ENCODE measurements at regions not wholly inside any gene's neighbourhood (a gene's known extent, or its start where the extent isn't known, plus 50 kb on each side); places are given as distances from the start of the nearest gene placed in this dataset.

DNA sequence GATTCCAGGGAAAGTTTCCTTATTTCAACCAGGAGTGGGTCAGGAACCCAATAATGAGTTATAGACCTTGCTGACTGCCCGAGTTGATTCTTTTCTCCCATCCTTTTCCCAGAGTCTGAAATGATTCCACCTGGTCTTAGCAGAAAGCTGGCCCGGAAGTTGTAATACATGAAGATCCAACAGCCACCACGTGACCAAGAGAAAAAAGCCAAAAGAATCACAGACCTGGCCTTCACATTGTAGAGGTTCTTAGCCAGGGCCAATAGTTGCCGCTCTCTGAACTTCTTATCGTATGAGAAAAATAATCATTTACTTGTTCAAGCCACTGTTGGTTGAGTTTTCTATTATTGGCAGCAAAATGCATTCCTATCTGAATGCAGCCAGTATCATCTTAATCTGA is 161.2 kb upstream of the HMGA2 start:
- Histone ChIP-seq H3K4me3 (ENCODE audit: insufficient read depth, low read length, poor library complexity, severe bottlenecking) (no peak overlapping the region), H2AFZ (ENCODE audit: low read depth, low read length, severe bottlenecking) (no peak overlapping the region), H4K20me1 (ENCODE audit: low read depth, low read length) (no peaks in the 10 kb centered on the region), H3K27ac (ENCODE audit: low read depth, low read length) (no peak overlapping the region), H3K9ac (ENCODE audit: low read length) (no peak overlapping the region), H3K36me3 (ENCODE audit: low read length) (no peaks in the 10 kb centered on the region), H3F3A (ENCODE audit: insufficient read depth) (no peaks in the 10 kb centered on the region), H3K4me2 (ENCODE audit: low read depth, low read length, poor library complexity, severe bottlenecking) (no peak overlapping the region), H3K9me3 (ENCODE audit: insufficient read depth, low read length) (no peaks in the 10 kb centered on the region), H3K27me3 (ENCODE audit: low read length) (no peaks in the 10 kb centered on the region), H3K9me2 (replicated peaks; ENCODE audit: insufficient read depth, low read length) (no peaks in the 10 kb centered on the region), H3K79me2 (ENCODE audit: insufficient read depth, low read length) (no peaks in the 10 kb centered on the region)
- no peak for TF ChIP-seq CTCF (IDR thresholded peaks at IDR 0.05; ENCODE audit: insufficient read depth, low read length, poor library complexity, severe bottlenecking)

GRCh38 chr12:65663648-65664047 is 160.6 kb upstream of the HMGA2 start:
- Histone ChIP-seq H4K20me1 (ENCODE audit: low read depth, low read length) (no peaks in the 10 kb centered on the region), H3K9me3 (ENCODE audit: insufficient read depth, low read length) (no peaks in the 10 kb centered on the region), H3K4me2 (ENCODE audit: low read depth, low read length, poor library complexity, severe bottlenecking) (no peak overlapping the region), H3K79me2 (ENCODE audit: insufficient read depth, low read length) (no peaks in the 10 kb centered on the region), H3K4me3 (ENCODE audit: insufficient read depth, low read length, poor library complexity, severe bottlenecking) (no peak overlapping the region), H3K36me3 (ENCODE audit: low read length) (no peaks in the 10 kb centered on the region), H3F3A (ENCODE audit: insufficient read depth) (no peaks in the 10 kb centered on the region), H3K27ac (ENCODE audit: low read depth, low read length) (no peak overlapping the region), H2AFZ (ENCODE audit: low read depth, low read length, severe bottlenecking) (no peak overlapping the region), H3K9ac (ENCODE audit: low read length) (no peak overlapping the region), H3K9me2 (replicated peaks; ENCODE audit: insufficient read depth, low read length) (no peaks in the 10 kb centered on the region), H3K27me3 (ENCODE audit: low read length) (no peaks in the 10 kb centered on the region)
- TF ChIP-seq CTCF (IDR thresholded peaks at IDR 0.05; ENCODE audit: insufficient read depth, low read length, poor library complexity, severe bottlenecking) (no peak), EZH2phosphoT487 (conservative IDR thresholded peaks at IDR 0.05; ENCODE audit: low read length) (no peak)

GRCh38 chr12:65664715-65665250 is 159.5 kb upstream of the HMGA2 start:
- no peak overlapping the region for H3K4me3 ChIP-seq (ENCODE audit: insufficient read depth, low read length, poor library complexity, severe bottlenecking)
- H2AFZ ChIP-seq (ENCODE audit: low read depth, low read length, severe bottlenecking) = no peak overlapping the region
- H3K27me3 ChIP-seq (ENCODE audit: low read length) = no peaks in the 10 kb centered on the region
- H3K9me2 ChIP-seq (replicated peaks; ENCODE audit: insufficient read depth, low read length) = no peaks in the 10 kb centered on the region
- no peaks in the 10 kb centered on the region for H3K9me3 ChIP-seq (ENCODE audit: insufficient read depth, low read length)
- H3F3A ChIP-seq (ENCODE audit: insufficient read depth) = no peaks in the 10 kb centered on the region
- no peak for TF ChIP-seq CTCF (IDR thresholded peaks at IDR 0.05; ENCODE audit: insufficient read depth, low read length, poor library complexity, severe bottlenecking)
- no peak for TF ChIP-seq EZH2phosphoT487 (conservative IDR thresholded peaks at IDR 0.05; ENCODE audit: low read length)
- H3K9ac ChIP-seq (ENCODE audit: low read length) = no peak overlapping the region
- no peak overlapping the region for H3K27ac ChIP-seq (ENCODE audit: low read depth, low read length)
- H4K20me1 ChIP-seq (ENCODE audit: low read depth, low read length) = no peaks in the 10 kb centered on the region
- no peaks in the 10 kb centered on the region for H3K79me2 ChIP-seq (ENCODE audit: insufficient read depth, low read length)
- no peaks in the 10 kb centered on the region for H3K36me3 ChIP-seq (ENCODE audit: low read length)
- H3K4me2 ChIP-seq (ENCODE audit: low read depth, low read length, poor library complexity, severe bottlenecking) = no peak overlapping the region
